ENCODE measurements at regions not wholly inside any gene's neighbourhood (a gene's known extent, or its start where the extent isn't known, plus 50 kb on each side); places are given as distances from the start of the nearest gene placed in this dataset.

DNA sequence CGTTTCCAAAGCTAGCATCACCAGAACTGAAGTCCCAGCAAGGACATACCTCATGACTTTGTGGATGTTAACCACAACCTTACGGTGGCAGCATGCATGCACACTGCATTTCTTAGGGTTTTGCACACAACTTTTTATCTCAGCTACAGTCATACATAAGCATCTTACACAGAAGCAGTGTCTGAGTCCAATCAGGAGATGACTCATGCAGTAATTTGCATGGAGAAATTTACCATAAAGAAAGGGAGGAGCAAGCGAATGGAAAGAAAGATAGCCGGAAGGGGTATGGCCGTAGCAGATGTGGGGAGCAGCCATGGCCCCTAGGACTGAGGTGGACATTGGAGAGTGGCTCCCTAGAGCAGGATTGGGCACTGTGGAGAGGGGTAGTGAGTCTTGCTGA lies 522.5 kb downstream of the GALR1 start:
- TF ChIP-seq, protein P1, sequence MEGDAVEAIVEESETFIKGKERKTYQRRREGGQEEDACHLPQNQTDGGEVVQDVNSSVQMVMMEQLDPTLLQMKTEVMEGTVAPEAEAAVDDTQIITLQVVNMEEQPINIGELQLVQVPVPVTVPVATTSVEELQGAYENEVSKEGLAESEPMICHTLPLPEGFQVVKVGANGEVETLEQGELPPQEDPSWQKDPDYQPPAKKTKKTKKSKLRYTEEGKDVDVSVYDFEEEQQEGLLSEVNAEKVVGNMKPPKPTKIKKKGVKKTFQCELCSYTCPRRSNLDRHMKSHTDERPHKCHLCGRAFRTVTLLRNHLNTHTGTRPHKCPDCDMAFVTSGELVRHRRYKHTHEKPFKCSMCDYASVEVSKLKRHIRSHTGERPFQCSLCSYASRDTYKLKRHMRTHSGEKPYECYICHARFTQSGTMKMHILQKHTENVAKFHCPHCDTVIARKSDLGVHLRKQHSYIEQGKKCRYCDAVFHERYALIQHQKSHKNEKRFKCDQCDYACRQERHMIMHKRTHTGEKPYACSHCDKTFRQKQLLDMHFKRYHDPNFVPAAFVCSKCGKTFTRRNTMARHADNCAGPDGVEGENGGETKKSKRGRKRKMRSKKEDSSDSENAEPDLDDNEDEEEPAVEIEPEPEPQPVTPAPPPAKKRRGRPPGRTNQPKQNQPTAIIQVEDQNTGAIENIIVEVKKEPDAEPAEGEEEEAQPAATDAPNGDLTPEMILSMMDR (IDR thresholded peaks at IDR 0.05; ENCODE audit: unreplicated experiment) = no peak
- Mint-ChIP-seq H3K9me3 (ENCODE audit: low read depth) (no peaks in the 10 kb centered on the region), H3K36me3 (ENCODE audit: insufficient read depth) (no peaks in the 10 kb centered on the region), H3K4me1 (ENCODE audit: low read depth) (no peaks in the 10 kb centered on the region), H3K27ac (no peak overlapping the region), H3K27me3 (peaks cover 7% of the 10 kb centered on the region), H3K4me3 (ENCODE audit: low read depth) (no peak overlapping the region)
- no peak for DNase-seq (ENCODE audit: low spot score, unreplicated experiment)

GRCh38 chr18:77776104-77776503 lies 526.5 kb downstream of the GALR1 start:
- no peak overlapping the region for H3K4me3 Mint-ChIP-seq (ENCODE audit: low read depth)
- no peak overlapping the region for H3K27ac Mint-ChIP-seq
- no peaks in the 10 kb centered on the region for H3K9me3 Mint-ChIP-seq (ENCODE audit: low read depth)
- TF ChIP-seq, protein P1 (IDR thresholded peaks at IDR 0.05; ENCODE audit: unreplicated experiment) = no peak
- no peaks in the 10 kb centered on the region for H3K4me1 Mint-ChIP-seq (ENCODE audit: low read depth)
- no peak for DNase-seq (ENCODE audit: low spot score, unreplicated experiment)
- H3K27me3 Mint-ChIP-seq = peaks cover 7% of the 10 kb centered on the region
- no peaks in the 10 kb centered on the region for H3K36me3 Mint-ChIP-seq (ENCODE audit: insufficient read depth)

DNA sequence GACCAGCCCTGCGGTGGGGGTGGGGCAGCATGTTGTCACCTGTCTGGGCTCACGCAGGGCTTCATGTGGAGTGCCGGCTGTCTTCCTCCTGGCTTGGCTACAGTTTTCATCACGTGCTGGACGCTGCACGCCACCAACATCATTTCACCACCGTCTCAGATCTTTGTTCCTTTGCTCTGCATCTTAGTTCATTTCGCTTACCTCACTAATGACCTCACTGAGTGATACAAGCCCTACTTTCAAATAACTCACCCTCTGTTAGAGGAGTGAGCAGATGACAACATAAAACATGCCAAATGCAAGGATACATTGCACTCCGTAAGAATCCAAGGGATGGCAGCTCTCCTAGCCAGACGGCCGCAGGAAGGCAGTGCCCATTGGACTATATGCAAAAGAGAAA lies 527.5 kb downstream of the GALR1 start:
- TF ChIP-seq, protein P1 (IDR thresholded peaks at IDR 0.05; ENCODE audit: unreplicated experiment) = no peak
- Mint-ChIP-seq H3K9me3 (ENCODE audit: low read depth) (no peaks in the 10 kb centered on the region), H3K27ac (no peak overlapping the region), H3K4me1 (ENCODE audit: low read depth) (no peaks in the 10 kb centered on the region), H3K4me3 (ENCODE audit: low read depth) (no peak overlapping the region), H3K27me3 (peaks cover 5% of the 10 kb centered on the region), H3K36me3 (ENCODE audit: insufficient read depth) (no peaks in the 10 kb centered on the region)
- DNase-seq (ENCODE audit: low spot score, unreplicated experiment) = no peak

GRCh38 chr18:77784759-77785379 lies 535.2 kb downstream of the GALR1 start:
- Mint-ChIP-seq H3K4me1 (ENCODE audit: low read depth) (peaks cover 5% of the 10 kb centered on the region), H3K27ac (no peak overlapping the region), H3K27me3 (peaks cover 9% of the 10 kb centered on the region), H3K36me3 (ENCODE audit: insufficient read depth) (no peaks in the 10 kb centered on the region), H3K9me3 (ENCODE audit: low read depth) (no peaks in the 10 kb centered on the region), H3K4me3 (ENCODE audit: low read depth) (no peak overlapping the region)
- no peak for DNase-seq (ENCODE audit: low spot score, unreplicated experiment)
- TF ChIP-seq, protein P1 (IDR thresholded peaks at IDR 0.05; ENCODE audit: unreplicated experiment) = no peak

DNA sequence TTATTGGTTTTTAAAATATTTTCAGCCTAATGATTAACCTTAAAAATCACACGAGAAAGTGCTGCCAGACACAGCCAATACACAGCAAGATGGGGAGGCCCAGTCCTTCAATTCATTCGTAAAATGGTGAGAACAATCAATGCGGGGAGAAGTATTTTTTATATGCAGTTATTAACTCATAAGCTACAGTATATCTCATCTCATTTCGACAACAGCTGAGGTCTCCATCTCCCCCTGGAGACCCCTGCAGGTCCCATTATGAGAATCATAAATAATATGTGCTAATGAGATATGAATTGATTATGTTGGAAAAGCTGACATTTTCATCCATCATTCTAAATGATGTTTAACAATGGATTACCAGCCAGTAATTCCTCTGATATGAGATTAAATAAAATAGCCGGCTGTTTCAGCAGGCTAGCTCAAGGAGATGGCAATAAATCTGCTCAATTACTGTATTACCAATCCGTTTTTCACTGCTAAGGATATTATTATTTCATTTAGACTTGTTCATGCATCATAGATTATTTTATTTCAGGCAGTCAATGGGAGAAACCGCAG lies 535.8 kb downstream of the GALR1 start:
- peaks cover 9% of the 10 kb centered on the region for H3K27me3 Mint-ChIP-seq
- no peak overlapping the region for H3K4me3 Mint-ChIP-seq (ENCODE audit: low read depth)
- TF ChIP-seq, protein P1 (IDR thresholded peaks at IDR 0.05; ENCODE audit: unreplicated experiment) = no peak

More for the DNA sequence above, 535.8 kb downstream of the GALR1 start:
- Mint-ChIP-seq H3K4me1 (ENCODE audit: low read depth) (peaks cover 5% of the 10 kb centered on the region), H3K9me3 (ENCODE audit: low read depth) (no peaks in the 10 kb centered on the region), H3K27ac (no peak overlapping the region), H3K36me3 (ENCODE audit: insufficient read depth) (no peaks in the 10 kb centered on the region)
- no peak for DNase-seq (ENCODE audit: low spot score, unreplicated experiment)
